ENCODE measurements at regions not wholly inside any gene's neighbourhood (a gene's known extent, or its start where the extent isn't known, plus 50 kb on each side); places are given as distances from the start of the nearest gene placed in this dataset.

DNA sequence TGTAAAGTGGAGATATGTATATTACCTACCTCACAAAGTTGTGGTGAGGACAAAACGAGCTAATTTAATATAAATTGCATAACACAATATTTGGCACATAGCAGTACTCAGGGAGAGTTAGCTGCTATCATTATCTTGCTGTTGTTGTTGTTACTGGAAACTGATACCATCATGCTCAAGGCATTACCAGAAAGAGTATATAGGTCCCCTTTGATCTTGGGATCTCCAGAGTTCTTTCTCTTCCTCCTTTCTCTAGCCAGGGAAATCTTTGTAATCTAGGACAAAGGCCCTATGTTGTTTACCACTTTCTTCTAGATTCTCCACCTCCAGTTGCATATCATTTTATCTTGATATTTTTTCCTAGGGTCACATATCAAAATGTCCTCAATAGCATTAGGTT lies 114.8 kb upstream of the RASA1 start:
- 50 to 62% (median 56%) methylated on average over 1 of the region's 1 CpG for WGBS, 3 donors
- DNase-seq, result no peak

DNA sequence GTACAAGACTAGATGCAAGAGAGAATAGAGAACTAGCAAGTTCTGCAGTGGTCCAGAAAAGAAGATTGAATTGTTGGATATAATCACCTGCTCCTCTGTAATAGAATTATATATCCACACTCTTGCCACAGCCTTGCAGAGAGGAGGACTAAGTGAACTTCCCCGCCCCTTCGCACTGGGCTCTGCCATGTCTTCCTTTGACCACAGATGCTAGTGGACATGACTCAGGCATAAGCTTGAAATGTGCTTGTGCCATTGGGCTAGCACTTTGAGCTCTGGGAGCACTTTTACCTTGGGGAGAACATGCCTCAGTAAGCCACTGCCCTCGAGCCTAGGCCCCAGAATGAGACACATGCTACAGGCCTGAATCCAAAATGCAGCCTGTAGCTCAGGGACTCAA lies 113.5 kb upstream of the RASA1 start:
- Histone ChIP-seq H3K36me3 (ENCODE audit: insufficient read depth in 1 of 2, low read depth in 1 of 2) (no peaks in the 10 kb centered on the region), H3K9me3 (no peaks in the 10 kb centered on the region), H3K27me3 (ENCODE audit: insufficient read depth in 3 of 3, low read length in 2 of 3) (no peaks in the 10 kb centered on the region), H3K4me1 (no peaks in the 10 kb centered on the region), H3K4me3 (no peak overlapping the region), H3K27ac (no peak overlapping the region)
- ATAC-seq, result no peak
- no peak for DNase-seq
- TF ChIP-seq, protein P1, sequence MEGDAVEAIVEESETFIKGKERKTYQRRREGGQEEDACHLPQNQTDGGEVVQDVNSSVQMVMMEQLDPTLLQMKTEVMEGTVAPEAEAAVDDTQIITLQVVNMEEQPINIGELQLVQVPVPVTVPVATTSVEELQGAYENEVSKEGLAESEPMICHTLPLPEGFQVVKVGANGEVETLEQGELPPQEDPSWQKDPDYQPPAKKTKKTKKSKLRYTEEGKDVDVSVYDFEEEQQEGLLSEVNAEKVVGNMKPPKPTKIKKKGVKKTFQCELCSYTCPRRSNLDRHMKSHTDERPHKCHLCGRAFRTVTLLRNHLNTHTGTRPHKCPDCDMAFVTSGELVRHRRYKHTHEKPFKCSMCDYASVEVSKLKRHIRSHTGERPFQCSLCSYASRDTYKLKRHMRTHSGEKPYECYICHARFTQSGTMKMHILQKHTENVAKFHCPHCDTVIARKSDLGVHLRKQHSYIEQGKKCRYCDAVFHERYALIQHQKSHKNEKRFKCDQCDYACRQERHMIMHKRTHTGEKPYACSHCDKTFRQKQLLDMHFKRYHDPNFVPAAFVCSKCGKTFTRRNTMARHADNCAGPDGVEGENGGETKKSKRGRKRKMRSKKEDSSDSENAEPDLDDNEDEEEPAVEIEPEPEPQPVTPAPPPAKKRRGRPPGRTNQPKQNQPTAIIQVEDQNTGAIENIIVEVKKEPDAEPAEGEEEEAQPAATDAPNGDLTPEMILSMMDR (IDR thresholded peaks at IDR 0.05), result no peak
- intact Hi-C loops (cut with DNase I), result no loop called here
- WGBS, 3 donors, result 87 to 91% (median 88%) methylated on average over 3 of the region's 3 CpGs

More for the DNA sequence above, 114.8 kb upstream of the RASA1 start:
- no peaks in the 10 kb centered on the region for H3K4me1 ChIP-seq
- H3K27me3 ChIP-seq (ENCODE audit: insufficient read depth in 3 of 3, low read length in 2 of 3), result no peaks in the 10 kb centered on the region
- no peak for ATAC-seq
- H3K36me3 ChIP-seq (ENCODE audit: insufficient read depth in 1 of 2, low read depth in 1 of 2), result no peaks in the 10 kb centered on the region
- H3K4me3 ChIP-seq, result no peak overlapping the region
- TF ChIP-seq, protein P1 (IDR thresholded peaks at IDR 0.05), result no peak
- no peaks in the 10 kb centered on the region for H3K9me3 ChIP-seq
- intact Hi-C loops (cut with DNase I), result no loop called here
- no peak overlapping the region for H3K27ac ChIP-seq

DNA sequence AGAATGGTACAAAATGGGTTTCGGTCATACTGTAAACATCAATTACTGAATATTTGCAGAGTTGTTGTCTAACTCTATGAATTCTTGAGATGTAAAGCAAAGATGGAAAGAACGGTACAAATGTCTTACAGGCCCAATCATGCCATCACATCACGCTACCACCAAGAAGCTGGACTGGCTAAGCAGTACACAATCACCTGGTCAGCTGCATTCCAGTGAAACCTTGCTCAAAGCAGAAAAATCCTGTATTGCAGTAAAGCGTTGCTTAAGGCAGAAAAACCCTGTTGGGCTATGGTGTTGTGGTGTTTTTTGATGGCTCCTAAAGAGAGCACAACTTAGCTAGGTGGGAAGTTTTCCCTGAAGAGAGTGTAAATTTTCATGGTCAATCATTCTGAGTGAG lies 112.6 kb upstream of the RASA1 start:
- intact Hi-C loops (cut with DNase I), result no loop called here
- TF ChIP-seq, protein P1 (IDR thresholded peaks at IDR 0.05), result no peak
- no peaks in the 10 kb centered on the region for H3K27me3 ChIP-seq (ENCODE audit: insufficient read depth in 3 of 3, low read length in 2 of 3)
- DNase-seq (no peak), ATAC-seq (no peak)
- H3K9me3 ChIP-seq, result no peaks in the 10 kb centered on the region
- 94 to 98% (median 97%) methylated on average over 4 of the region's 4 CpGs for WGBS, 3 donors
- no peak overlapping the region for H3K4me3 ChIP-seq
- no peak overlapping the region for H3K27ac ChIP-seq
- H3K36me3 ChIP-seq (ENCODE audit: insufficient read depth in 1 of 2, low read depth in 1 of 2), result no peaks in the 10 kb centered on the region
- no peaks in the 10 kb centered on the region for H3K4me1 ChIP-seq

DNA sequence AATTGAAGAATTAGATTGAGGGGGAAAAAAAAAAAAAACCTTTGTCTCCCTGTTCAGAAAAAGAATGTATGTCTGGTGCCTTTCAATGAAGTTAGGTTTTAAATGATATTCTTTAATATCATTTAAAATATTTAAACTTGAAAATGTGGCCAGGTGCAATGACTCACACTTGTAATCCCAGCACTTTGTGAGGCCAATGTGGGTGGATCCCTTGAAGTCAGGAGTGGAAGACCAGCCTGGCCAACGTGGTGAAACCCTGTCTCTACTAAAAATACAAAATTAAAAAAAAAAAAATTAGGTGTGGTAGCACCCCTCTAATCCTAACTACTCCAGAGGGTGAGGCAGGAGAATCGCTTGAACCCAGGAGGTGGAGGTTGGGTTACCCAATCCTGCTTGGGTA lies 111.1 kb upstream of the RASA1 start:
- ATAC-seq (no peak), DNase-seq (no peak)
- WGBS, 3 donors, result 42 to 51% (median 49%) methylated on average over 2 of the region's 2 CpGs
- H3K4me3 ChIP-seq, result no peak overlapping the region
- TF ChIP-seq, protein P1 (IDR thresholded peaks at IDR 0.05), result no peak
- intact Hi-C loops (cut with DNase I), result no loop called here
- H3K36me3 ChIP-seq (ENCODE audit: insufficient read depth in 1 of 2, low read depth in 1 of 2), result no peaks in the 10 kb centered on the region
- no peaks in the 10 kb centered on the region for H3K27me3 ChIP-seq (ENCODE audit: insufficient read depth in 3 of 3, low read length in 2 of 3)
- no peaks in the 10 kb centered on the region for H3K4me1 ChIP-seq
- no peak overlapping the region for H3K27ac ChIP-seq
- no peaks in the 10 kb centered on the region for H3K9me3 ChIP-seq

DNA sequence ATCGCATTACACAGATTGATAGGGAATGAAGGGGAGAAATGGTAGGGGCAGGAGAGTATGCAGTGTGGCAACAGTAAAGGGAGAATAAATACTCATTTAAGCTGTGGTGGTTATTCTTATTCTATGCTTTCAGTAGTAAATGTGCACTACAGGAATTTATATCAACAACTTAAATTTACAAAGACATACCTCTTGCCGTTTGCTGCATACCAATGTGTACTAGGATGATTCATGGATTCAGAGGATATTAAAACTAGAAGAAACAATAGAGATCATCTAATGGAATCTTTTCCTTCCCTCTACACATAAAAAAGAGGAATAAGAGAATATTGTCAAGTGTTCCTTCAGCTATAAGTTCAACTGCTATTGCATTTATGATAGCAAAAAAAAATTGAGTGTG lies 103.3 kb upstream of the RASA1 start:
- H3K9me3 ChIP-seq, result no peaks in the 10 kb centered on the region
- 64 to 67% (median 66%) methylated on average over 2 of the region's 2 CpGs for WGBS, 3 donors
- H3K4me3 ChIP-seq, result no peak overlapping the region
- no peak overlapping the region for H3K27ac ChIP-seq
- no peak for ATAC-seq
- no peaks in the 10 kb centered on the region for H3K4me1 ChIP-seq
- intact Hi-C loops (cut with DNase I), result no loop called here
- DNase-seq, result no peak
- no peaks in the 10 kb centered on the region for H3K36me3 ChIP-seq (ENCODE audit: insufficient read depth in 1 of 2, low read depth in 1 of 2)
- TF ChIP-seq, protein P1 (IDR thresholded peaks at IDR 0.05), result no peak
- no peaks in the 10 kb centered on the region for H3K27me3 ChIP-seq (ENCODE audit: insufficient read depth in 3 of 3, low read length in 2 of 3)
